GM18499 (cell line): ENCODE measurements at regions not wholly inside any gene's neighbourhood (a gene's known extent, or its start where the extent isn't known, plus 50 kb on each side); places are given as distances from the start of the nearest gene placed in this dataset.

Experiments
- ATAC-seq: cut with Tn5 transposase; IDR thresholded peaks from one replicate; pipeline ENCODE4 v1.9.1; 2021; ENCODE audit warnings: moderate number of reproducible peaks; ENCODE audit not compliant: insufficient read depth, unreplicated experiment

DNA sequence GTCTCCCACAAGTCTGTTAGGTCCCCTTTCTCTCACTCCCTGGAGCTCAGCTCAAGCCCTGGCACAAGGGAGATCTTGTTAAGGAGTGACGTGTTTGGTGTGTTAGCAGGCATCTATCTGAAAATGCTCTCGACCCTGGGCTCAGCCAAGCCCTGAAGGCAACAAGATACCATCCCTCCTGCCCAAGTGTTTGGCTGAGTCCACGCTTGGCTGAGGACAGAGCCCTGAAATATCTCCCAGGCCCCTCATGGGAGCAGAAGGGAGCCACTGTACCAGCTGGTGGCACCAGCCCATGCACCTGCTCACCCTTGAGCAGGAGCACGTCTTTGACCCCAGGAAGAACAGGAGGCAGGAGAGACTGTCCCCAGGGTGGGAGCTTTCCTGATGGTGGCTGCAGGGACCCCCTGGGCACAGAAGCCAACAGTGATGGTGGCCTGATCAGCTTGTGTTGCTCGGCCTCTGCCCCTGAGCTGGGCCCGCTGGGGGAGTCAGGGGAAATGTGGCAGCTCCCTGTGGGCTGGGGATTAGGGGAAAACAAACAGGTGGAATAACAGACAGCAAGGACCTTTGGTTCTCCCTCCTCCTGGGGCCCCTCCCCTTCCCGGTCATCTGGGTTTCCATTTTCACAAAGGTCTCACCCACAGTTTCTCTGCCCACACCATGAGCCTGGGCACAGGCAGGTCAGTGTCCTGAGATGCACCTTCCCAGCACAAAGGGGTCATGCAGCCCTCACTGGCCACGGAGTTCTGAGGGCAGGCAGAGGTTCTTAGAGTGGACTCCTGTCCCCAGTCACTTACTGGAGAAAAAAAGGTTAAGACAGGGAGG is 91.6 kb downstream of the RHOB start:
- no peak for ATAC-seq

DNA sequence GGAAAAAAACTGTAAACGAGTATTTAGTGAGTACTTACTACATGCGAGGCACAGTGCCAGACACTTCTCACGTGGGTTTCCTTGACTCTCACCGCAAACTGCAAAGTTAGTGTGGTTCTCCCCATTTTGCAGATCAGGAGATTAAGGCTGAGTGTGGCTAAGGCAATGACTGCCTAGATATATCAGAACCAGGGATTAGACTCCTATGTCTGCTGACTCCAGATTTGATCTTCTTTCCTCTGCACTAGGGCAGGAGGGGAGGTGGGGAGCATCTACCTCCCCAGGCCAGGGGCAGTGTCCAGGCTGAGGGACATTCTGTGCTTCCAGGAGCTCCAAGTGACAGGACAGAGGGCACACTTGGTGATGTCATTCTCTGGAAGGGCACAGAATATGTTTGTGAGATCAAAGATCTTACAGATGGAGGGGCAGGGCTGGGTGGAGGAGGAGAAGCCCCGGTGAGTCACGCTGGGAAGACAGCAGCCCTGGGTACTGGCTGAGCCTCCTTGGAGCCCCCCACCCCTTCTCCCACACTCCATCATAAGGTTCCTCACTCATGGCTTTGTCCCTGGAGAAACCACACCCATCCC is 92.4 kb downstream of the RHOB start:
- no peak for ATAC-seq

DNA sequence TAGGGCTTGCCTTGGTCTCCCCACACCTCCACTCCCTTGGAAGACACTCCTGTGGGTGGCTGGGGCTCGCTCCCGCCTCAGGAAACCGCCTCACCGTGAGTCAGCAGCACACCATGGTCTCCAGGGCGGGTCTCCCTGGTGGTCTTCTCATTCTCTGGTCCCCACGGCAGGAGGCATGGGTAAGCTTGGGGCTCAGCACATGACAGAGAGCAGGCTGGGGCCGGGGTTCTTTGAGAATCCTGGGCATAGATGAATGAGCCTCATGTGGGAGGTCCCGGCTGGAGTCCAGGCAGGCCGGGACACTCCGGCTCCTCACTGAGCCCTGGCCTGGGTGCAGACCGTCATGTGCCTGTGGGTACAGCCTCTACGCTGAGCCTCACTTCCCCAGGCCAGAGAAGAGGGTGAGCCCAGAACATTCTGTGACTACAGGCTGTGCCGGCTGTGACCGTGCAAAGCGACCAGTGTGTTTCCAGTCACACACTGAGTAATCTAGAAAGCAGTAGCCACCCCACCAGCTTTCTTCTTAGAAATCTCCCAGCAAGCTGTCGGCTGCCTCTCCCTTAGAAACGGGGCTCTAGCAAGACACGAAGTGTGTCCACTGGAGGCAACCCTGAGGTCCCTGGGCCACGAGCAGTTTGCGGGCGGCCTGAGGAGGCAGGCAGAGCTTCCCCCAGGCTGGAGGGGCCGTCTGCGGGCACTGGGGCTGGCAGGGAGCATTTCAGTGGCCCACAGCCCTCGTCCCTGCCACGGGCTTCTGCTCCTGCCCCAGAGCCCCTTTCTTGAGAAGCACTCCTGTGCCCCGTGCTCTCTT is 93.1 kb downstream of the RHOB start:
- no peak for ATAC-seq

DNA sequence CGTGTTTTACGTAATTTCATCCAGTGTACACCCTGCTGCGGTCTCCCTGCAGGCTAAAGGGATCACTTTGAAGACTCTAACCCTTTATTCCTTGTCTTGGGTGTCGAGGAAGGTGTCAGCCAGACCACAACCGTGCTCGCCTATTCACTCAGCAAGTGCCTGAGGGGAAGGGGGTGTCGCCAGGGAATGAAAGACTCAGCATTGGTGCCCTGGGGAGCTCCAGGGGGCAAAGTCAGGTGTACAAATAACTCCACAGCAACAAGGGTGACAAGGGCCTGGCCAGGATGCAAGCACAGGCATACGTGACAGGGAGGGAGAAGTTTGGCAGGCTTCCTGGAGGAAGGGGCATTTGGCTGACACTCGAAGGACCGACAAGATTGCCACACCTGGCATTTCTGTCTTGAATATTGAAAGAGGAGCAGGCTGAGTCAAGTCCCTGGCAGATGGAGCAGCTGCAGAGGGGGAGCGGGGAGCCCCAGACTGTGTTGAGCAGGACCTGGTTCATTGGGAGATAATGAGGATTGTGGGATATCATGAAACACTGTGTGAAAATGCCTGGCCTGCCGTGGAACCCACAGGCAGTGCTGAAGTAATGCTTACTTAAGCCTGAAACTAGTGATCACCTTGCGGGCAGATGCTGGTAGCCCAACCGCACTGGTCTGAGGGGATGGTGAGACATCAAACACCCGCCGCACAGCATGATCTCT is 93.9 kb downstream of the RHOB start:
- ATAC-seq, result no peak

DNA sequence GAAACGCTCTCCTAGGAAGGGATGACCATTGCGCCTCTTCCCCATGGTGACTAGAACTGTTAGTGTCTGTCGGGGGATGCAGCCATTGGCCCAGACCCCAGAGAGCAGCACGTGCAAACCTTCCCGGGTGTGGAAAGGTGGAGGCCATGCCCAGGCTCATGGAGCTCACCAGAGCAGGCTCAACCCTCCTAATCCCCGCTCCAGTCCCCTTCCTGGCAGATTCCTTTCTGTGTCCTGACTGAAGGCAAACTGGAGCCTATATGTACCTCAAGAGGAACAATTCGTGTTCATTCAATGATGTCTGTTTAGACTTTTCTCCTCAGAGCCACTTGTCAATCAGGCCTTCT is 94.4 kb downstream of the RHOB start:
- no peak for ATAC-seq

DNA sequence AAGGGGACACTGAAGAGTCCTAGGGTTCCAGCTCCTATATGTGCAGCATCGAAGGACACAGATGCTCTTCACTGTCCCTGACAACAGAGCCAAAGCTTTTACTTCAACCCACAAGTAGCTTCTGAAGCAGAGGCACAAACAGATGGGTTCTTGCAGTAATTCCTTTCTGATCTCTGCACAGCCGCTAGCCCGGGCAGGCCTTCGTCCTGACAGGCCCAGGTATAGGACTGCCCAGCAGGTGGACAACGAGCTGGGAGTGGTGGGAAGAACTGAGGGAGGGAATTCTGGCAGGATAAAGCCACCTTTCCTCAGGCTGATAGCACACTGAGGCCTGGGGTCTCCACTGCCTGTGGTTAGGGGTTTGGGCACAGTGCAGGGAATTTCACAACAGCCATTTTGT is 94.8 kb downstream of the RHOB start:
- no peak for ATAC-seq

DNA sequence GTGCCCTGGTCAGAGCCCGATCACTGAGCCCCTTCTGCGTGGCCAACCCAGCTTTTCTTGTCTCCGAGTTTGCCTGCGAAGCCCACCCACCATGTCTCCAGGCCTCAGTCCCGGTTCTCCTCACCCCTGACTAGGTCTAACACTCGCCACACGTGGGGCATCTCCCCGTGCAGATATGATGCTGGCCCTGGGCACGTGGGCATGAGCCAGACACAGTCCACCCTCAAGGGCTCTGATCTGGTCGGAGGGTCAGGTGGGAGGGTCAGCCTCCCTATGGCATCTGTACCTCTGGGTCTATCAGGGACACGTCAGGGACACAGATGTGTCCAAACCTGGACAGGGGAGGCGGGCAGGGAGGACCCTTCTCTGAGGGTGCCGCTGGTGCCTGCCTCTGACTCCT is 95.4 kb downstream of the RHOB start:
- ATAC-seq, result no peak

DNA sequence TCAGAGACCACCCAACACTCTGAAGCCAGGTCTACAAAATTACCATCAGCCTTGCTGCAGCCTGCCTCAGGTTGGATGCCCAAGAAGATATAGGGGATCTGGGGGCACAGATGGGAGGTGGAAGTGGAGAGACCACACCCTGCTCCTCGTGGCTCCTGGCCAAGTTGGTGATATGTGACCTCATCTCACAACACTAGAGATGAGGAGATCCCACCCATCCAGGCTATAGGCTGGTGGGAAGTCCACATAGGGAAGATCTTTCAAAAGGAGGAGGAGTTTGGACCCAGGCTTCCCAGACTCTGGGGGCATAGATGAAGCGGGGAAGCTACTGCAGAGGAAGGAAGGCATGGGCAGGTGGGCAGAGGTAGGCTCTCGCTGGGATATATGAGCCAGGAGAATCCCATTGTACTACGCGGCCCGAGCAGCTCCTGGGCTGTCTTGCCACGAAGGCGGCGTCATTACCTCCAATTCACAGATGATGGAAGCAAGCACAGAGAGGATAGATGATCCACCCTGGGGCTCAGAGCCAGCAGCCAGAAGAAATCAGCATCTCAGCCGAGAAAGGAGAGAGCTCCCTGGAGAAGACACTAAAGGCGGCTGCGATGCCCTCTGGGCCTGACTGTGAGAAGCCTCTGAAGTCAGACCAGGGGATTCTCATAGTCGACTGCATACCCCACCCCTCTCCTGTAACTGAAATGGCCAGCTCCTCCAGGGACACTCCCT is 96.0 kb downstream of the RHOB start:
- ATAC-seq, result no peak

DNA sequence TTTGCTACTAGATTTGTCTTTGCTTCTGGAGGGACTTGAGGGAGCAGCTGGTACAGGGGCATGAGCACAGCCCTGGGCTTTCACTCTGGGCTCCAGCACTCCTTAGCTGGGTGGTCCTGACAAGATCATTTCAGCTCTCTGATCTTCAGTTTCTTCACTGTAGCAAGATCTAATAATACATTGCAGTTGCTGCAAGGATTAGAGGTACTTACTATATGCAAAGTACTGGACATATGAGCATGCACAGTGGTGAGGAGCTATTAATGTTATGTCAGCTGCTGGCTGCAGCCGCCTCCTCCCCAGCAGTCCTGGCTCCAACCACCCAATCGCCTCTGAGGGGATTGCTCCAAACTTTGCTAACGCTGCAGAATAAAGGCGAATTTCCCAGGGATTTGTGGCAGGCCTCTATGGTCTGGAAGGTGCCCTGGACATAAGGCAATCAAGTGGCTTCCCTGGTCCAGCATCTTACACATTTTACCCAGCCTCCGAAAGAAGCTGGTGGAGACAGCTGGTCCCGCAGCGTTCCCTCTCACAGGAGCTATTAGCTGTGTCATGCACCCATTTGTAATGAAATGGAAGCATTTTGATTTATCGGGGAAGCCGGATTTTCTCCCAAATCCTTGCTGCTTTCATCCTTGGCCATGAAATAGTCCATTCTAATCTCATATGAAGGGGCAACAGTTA is 96.7 kb downstream of the RHOB start:
- no peak for ATAC-seq

DNA sequence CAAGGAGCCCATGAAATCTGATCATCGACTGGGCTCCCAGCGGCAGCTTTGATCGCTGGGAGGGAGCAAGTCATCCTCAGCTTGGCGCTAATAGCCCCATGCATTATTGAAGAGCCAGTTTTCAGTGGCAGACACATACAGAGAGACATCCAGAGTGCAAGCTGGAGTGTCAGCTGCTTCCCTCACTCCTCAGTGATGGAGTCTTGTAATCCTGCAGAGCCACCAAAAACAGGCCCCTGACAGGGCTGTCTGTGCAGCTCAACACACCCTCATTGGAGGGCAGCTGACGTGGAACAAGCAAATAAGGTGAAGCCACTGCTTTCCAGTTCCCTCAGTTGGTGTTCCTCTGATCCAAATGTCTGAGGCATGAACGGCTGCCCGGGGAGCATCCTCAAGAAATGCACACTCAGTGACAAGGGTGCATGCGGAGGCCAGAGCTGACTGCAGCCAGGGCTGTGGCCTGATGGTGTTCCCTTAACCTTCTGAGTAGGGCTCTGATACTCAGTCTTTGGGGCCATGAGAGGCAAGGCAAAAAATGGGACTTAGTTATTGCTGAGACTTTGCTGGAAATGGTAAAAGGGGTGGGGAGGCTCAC is 97.4 kb downstream of the RHOB start:
- ATAC-seq, result no peak

DNA sequence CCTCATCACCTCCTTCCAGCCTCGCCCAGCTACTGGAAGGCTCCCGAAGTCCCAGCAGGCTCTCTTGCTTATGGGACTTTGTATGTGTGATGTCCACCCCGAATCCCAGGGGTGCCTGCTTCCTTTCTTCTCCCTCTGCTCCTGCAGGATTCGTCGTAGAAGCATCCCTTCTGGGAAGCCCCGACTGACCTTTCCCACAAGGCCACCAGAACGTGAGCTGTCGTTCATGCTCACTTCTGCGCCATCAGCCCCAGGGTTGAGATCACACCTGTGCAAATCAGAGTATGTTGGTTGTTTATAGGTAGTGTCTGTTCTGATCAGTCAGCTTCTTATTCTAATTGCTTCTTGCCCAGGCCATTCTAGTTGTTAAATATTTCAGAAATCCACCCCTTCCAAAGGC is 101.8 kb downstream of the HS1BP3 start:
- no peak for ATAC-seq

DNA sequence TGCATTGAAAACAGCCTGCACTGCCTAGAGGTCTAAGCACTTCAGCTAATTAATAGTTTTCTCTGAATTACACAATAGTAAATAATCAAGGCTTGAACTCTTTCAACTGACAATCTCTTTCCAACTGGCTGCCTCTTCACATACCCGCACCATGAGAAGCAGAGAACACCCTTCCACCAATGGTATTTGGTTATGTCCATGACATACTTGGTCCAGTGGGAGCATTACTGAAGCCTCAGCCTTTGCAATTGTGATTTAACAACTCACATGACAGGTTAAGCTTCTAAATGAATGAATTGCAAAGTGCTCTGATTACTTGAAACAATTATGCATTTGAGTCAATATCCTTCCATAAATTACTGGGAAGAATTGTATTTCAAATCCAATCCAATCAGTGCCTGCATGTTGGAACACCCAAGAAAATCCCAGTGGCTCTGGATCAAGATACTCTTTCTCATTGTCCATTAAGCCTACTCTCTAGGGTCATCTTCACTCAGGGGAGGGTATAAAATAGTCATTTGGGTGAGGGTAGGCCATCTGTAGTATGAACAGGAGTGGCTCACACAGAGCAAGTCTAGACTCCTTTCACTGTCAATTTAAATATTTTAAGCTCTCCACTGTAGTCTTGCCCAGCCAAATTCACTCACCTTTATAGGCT is 101.1 kb downstream of the HS1BP3 start:
- ATAC-seq, result no peak

DNA sequence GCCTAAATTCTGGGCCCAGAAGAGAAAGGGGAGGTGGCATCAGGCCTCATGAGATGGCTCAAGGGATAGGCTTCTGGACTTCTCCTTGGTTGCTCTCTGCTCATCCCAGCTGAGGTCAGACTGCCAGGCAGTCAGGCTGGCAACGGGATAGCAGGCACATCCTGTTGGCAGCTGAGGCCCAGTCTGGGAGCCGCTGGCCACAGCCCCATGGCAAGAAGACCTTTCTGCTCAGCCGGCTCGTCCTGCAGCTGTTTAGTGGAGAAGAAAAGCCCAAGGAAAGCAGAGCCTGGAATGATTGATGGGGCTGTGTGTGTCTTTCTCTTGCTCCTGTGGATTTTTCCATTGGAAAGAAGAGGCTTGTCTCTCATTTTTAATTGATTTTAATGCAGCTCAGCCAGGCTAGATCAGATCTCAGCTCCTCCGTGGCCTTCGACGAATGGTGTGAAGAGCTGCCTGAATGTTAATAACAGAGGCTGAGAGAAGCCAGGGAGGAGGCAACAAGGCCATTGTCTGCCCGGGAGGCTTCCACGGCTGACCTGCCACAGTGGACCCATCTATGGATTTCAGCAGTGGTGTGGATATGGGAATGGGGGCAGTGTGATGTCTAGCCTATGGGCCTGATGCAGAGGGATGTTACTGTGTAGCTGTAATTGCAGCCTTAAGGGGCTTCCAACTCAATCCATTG is 99.5 kb downstream of the HS1BP3 start:
- no peak for ATAC-seq

DNA sequence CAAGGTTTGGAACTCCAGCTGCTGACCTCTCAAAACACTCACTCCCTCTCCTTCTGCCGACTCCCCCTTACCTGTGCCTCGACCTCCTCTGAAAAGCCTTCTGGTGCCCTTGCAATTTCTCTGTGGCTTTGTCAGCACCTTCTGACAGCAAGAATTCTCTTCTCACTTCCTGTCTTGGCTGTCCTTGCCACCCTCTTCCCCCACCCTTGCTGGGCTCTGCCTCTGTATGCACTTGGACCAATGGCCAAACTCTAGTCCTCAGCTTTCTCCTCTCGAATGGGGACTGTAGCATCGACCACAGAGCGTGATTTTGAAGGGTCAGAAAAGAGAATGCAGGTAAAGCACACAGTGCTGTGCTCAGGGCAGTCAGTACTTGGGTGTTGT is 99.0 kb downstream of the HS1BP3 start:
- ATAC-seq, result no peak

DNA sequence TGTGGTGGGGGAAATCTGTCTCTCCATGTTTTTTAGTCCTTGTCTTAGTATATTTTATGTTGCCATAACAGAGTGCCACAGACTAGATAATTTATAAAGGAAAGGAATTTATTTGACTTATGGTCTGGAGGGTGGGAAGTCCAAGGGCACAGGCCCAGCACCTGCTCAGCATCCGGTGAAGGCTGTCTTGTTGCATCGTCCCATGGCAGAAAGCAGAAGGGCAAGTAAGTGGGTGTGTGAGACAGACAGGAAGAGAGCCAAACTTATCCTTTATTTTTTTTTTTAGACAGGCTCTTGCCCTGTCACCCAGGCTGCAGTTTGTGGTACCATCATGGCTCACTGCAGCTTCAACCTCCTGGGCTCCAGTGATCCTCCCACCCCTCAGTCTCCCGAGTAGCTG is 98.1 kb downstream of the HS1BP3 start:
- no peak for ATAC-seq

DNA sequence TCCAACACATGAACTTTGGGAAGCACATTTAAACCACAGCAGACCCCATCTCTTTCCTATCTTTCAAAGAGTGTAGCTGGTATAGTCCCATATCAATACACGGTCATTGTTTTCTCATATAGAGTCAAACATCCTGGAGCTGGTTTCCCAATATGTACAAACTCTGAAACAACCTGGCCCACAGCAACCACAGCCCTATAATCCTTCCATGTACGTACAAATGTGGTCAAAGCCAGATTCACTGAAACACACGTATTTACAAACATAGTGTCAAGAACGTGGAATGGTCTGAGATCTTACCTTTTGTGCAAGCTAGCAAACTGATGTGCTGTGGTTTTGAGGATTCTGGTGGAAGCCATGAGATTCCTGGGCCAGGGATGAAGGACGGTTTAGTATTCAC is 97.3 kb downstream of the HS1BP3 start:
- no peak for ATAC-seq

DNA sequence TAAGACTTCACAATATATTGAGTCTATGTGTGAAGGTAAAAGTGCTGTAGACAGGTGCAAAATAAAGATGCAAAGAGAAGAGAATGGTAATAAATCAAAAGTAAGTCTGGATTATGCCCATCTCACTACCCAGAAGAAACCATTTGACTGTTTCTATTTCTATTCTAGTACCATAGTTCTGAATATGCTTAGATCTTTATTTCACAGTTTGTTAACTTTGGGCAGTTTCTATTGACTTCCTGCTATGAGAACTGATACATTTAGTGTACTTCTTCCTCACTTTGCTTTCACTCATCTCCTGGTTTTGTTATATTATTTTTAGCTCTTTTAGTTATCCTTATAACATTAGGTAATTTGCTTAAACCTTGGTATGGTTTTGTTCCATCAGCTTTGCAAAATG is 94.9 kb downstream of the HS1BP3 start:
- no peak for ATAC-seq

DNA sequence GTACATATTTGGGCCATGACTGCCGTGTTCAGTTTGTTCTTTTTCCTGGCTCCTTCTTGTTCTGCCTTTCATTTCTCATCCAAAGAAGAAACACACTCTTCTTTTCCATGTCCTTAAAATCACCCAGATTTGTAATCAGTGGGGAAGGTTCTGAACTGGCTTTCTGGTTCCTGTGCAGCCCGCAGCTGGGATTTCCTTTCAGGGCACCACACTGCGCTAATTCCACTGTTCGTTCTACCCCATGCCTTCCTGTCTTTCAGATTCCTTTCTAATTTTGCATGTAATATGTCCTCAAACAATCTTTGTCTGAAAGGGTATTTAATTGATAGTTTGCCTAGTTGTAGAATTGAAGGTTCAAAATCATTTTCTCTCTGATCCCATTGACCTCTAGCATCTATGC is 94.1 kb downstream of the HS1BP3 start:
- ATAC-seq, result no peak
